Fibroblast of lung (primary cell): ENCODE measurements at regions not wholly inside any gene's neighbourhood (a gene's known extent, or its start where the extent isn't known, plus 50 kb on each side); places are given as distances from the start of the nearest gene placed in this dataset.

Source experiments
- DNase-seq, 2 donors: peaks; one replicate each; pipeline versions ENCODE4 v3.0.0 to v3.0.0-alpha.2; 2010; ENCODE audit warnings: low read depth in 2 of 2
- H2AFZ ChIP-seq: 2 replicates; pipeline ENCODE4 v1.5.1; 2012; ENCODE audit warnings: low read length, control low read depth, inconsistent platforms
- H3K27ac ChIP-seq: 2 replicates; pipeline ENCODE4 v1.5.1; 2011; ENCODE audit warnings: low read length, control low read depth; ENCODE audit not compliant: insufficient read depth
- H3K27me3 ChIP-seq: 2 replicates; pipeline ENCODE4 v1.5.1; 2011; ENCODE audit warnings: mild to moderate bottlenecking, low read length; ENCODE audit not compliant: control insufficient read depth, insufficient read depth
- H3K36me3 ChIP-seq: 2 replicates; pipeline ENCODE4 v1.5.1; 2011; ENCODE audit warnings: low read length; ENCODE audit not compliant: control insufficient read depth, insufficient read depth
- H3K4me1 ChIP-seq: 2 replicates; pipeline ENCODE4 v1.5.1; 2011; ENCODE audit warnings: low read length; ENCODE audit not compliant: control insufficient read depth, insufficient read depth; ENCODE audit errors: extremely low read depth
- H3K4me2 ChIP-seq: 2 replicates; pipeline ENCODE4 v1.5.1; 2011; ENCODE audit warnings: low read length, control low read depth; ENCODE audit not compliant: insufficient read depth; ENCODE audit errors: extremely low read depth
- H3K4me3 ChIP-seq, 4 experiments: fragments of 200-600 bp in 1 of 4; sonication (generic) in 1 of 4; replicated peaks in 1 of 4; 2 replicates each; pipeline ENCODE4 v1.5.1; 2011 to 2016; ENCODE audit warnings: low read length in 4 of 4, low read depth in 3 of 4, mild to moderate bottlenecking in 3 of 4, control low read depth in 2 of 4, inconsistent platforms in 1 of 4, mixed read lengths in 1 of 4; ENCODE audit not compliant: insufficient read depth in 1 of 4; ENCODE audit errors: control extremely low read depth in 1 of 4
- H3K79me2 ChIP-seq: 2 replicates; pipeline ENCODE4 v1.5.1; 2012; ENCODE audit warnings: mild to moderate bottlenecking, low read length, inconsistent platforms; ENCODE audit not compliant: control insufficient read depth, insufficient read depth
- H3K9ac ChIP-seq: 2 replicates; pipeline ENCODE4 v1.5.1; 2011; ENCODE audit warnings: mild to moderate bottlenecking, low read length, control low read depth; ENCODE audit not compliant: insufficient read depth
- H3K9me3 ChIP-seq: 2 replicates; pipeline ENCODE4 v1.5.1; 2012; ENCODE audit warnings: low read depth, low read length; ENCODE audit not compliant: control insufficient read depth, insufficient read depth
- H4K20me1 ChIP-seq: 2 replicates; pipeline ENCODE4 v1.5.1; 2011; ENCODE audit warnings: low read length; ENCODE audit not compliant: control insufficient read depth, insufficient read depth; ENCODE audit errors: extremely low read depth
- EZH2 ChIP-seq: IDR thresholded peaks from 2 replicates; pipeline ENCODE4 v1.5.1; 2012; ENCODE audit warnings: low read length, control low read depth, mild to moderate bottlenecking; ENCODE audit errors: missing control alignments
- TF ChIP-seq, protein P1 (sequence below), 2 donors: IDR thresholded peaks in 1 of 2; conservative IDR thresholded peaks in 1 of 2; 1 replicate in 1 of 2; 2 replicates in 1 of 2; pipeline ENCODE4 v1.5.1; 2011 to 2012; ENCODE audit warnings: low read length in 2 of 2, control low read depth in 1 of 2, inconsistent platforms in 1 of 2, low read depth in 1 of 2, mild to moderate bottlenecking in 1 of 2

DNA sequence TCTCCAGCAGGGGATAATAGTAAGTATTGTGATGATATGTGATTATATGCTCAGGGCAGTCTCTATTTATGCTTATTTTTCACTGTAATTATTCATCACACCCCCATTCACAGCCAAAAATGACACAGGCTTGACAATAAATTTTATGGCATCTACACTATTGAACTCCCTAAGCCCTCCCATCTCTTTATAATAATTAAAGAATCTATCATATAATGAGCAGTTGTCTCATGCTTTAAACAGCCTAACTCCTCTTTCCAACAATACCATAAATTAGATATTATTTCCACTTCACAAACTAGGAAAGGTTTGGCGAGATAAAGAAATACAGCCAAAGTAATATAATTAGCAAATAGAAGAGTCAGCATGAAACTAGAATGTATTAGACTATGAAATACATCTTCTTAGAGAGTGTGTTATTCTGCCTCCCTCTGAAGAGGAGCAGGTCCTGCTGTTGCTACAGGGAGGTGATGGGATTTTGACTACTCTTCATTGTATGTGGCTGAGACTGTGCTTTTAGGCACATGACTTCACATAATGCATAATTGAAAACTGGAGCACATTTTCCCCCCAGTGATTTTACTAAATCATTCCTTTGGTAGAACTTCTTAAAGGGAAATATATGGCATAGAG, 488.8 kb downstream of the HTR1A start:
- H2AFZ ChIP-seq = no peak overlapping the region
- H3K9ac ChIP-seq = no peak overlapping the region
- no peak overlapping the region for H3K4me2 ChIP-seq
- H3K4me3 ChIP-seq = no peak overlapping the region
- no peaks in the 10 kb centered on the region for H3K36me3 ChIP-seq
- no peaks in the 10 kb centered on the region for H3K4me1 ChIP-seq
- H3K27ac ChIP-seq = no peak overlapping the region
- H3K79me2 ChIP-seq = no peaks in the 10 kb centered on the region
- H4K20me1 ChIP-seq = no peaks in the 10 kb centered on the region
- TF ChIP-seq, protein P1, sequence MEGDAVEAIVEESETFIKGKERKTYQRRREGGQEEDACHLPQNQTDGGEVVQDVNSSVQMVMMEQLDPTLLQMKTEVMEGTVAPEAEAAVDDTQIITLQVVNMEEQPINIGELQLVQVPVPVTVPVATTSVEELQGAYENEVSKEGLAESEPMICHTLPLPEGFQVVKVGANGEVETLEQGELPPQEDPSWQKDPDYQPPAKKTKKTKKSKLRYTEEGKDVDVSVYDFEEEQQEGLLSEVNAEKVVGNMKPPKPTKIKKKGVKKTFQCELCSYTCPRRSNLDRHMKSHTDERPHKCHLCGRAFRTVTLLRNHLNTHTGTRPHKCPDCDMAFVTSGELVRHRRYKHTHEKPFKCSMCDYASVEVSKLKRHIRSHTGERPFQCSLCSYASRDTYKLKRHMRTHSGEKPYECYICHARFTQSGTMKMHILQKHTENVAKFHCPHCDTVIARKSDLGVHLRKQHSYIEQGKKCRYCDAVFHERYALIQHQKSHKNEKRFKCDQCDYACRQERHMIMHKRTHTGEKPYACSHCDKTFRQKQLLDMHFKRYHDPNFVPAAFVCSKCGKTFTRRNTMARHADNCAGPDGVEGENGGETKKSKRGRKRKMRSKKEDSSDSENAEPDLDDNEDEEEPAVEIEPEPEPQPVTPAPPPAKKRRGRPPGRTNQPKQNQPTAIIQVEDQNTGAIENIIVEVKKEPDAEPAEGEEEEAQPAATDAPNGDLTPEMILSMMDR (conservative IDR thresholded peaks at IDR 0.05 in 1 of 2, IDR thresholded peaks at IDR 0.05 in 1 of 2; ENCODE audit: low read depth in 1 of 2, low read length in 2 of 2) = no peak
- TF ChIP-seq EZH2 = no peak
- no peaks in the 10 kb centered on the region for H3K9me3 ChIP-seq
- no peak for DNase-seq
- no peaks in the 10 kb centered on the region for H3K27me3 ChIP-seq

DNA sequence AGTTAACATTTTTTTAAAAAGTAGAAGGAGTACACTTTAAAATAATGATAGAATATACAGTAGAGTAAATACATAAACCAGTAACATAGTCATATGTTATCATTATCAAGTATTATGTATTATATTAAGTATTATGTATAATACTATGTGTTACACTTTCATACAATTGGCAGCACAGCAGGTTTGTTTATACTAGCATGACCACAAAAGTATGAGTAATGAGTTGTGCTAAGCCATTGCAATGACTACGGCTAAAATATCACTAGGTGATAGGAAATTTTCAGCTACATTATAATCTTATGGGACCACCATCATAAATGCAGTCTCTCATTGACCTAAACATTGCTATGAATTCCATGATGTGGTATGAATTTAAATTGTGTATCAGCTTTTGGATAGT, 506.0 kb downstream of the HTR1A start:
- Histone ChIP-seq H3K9me3 (no peaks in the 10 kb centered on the region), H2AFZ (no peak overlapping the region), H3K4me1 (no peaks in the 10 kb centered on the region), H3K27me3 (no peaks in the 10 kb centered on the region), H3K4me3 (no peak overlapping the region), H4K20me1 (no peaks in the 10 kb centered on the region), H3K79me2 (no peaks in the 10 kb centered on the region), H3K36me3 (no peaks in the 10 kb centered on the region), H3K27ac (no peak overlapping the region), H3K9ac (no peak overlapping the region), H3K4me2 (no peak overlapping the region)
- TF ChIP-seq, protein P1 (conservative IDR thresholded peaks at IDR 0.05 in 1 of 2, IDR thresholded peaks at IDR 0.05 in 1 of 2; ENCODE audit: low read depth in 1 of 2, low read length in 2 of 2) = no peak
- TF ChIP-seq EZH2 = no peak
- DNase-seq = peak; percentile 9 to 27

DNA sequence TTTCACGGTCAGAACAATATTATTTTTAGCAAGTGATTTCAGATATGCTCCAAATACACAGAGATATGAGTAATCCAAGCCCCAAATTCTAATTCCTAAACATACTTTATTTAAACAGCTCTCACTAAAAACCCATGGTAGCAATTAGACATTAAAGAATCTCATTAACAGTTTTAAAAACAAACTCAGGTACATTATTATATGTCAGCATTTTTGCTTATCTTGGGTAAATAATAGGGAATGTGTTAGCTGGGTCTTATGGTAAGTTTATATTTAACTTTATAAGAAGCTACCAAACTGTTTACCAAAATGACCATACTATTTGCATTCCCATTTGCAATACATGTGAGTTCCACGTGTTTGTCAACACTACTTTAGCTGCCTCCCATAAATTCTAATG, 511.1 kb downstream of the HTR1A start:
- Histone ChIP-seq H3K79me2 (no peaks in the 10 kb centered on the region), H3K4me2 (no peak overlapping the region), H3K9me3 (no peaks in the 10 kb centered on the region), H4K20me1 (no peaks in the 10 kb centered on the region), H3K4me1 (no peaks in the 10 kb centered on the region), H3K27ac (no peak overlapping the region), H3K36me3 (no peaks in the 10 kb centered on the region), H3K4me3 (no peak overlapping the region), H3K27me3 (no peaks in the 10 kb centered on the region), H3K9ac (no peak overlapping the region), H2AFZ (no peak overlapping the region)
- DNase-seq = no peak
- TF ChIP-seq, protein P1 (conservative IDR thresholded peaks at IDR 0.05 in 1 of 2, IDR thresholded peaks at IDR 0.05 in 1 of 2; ENCODE audit: low read depth in 1 of 2, low read length in 2 of 2) = no peak
- no peak for TF ChIP-seq EZH2
